ENCODE measurements at regions not wholly inside any gene's neighbourhood (a gene's known extent, or its start where the extent isn't known, plus 50 kb on each side); places are given as distances from the start of the nearest gene placed in this dataset.
A peak's percentile ranks its signal among the peaks of the same experiment; 100 is the strongest.

DNA sequence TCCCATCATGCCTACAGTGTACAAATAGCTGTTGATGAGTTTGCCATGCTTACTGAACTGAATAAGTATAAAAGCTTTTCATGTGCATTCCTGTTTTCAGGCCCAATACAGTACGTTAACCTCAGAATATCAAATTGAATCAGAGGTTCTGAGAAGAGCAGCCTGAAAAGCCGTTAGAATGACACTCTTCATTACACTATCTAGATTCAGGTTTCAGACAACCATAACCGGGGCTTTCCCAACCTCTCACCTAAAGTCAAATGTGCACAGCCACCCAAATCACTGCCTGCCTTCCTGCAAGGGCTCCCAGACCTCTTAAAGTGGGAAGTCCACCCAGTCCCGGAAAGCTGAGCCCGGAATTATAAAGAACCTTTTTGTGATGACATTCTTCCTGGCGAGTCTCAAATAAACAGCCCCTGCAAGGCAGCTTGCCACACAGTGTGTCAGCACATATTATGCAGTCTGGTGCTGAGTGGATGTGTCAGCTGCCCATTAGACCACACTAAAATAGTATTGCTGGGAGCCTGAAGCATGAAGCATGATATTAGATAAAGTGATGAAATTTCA lies 245.8 kb downstream of the TLE4 start:
- Histone ChIP-seq H3K36me3 (ENCODE audit: control insufficient read depth, low read depth, low read length) (no peaks in the 10 kb centered on the region), H3K27me3 (ENCODE audit: control insufficient read depth, insufficient read depth, low read length) (no peaks in the 10 kb centered on the region), H3K9ac (ENCODE audit: low read length) (peak overlapping the region; percentile 5), H3K4me3 (ENCODE audit: low read length) (no peak overlapping the region), H3K9me3 (ENCODE audit: control insufficient read depth, low read depth, low read length) (no peaks in the 10 kb centered on the region), H3K27ac (ENCODE audit: low read length) (no peak overlapping the region), H3K4me1 (ENCODE audit: control insufficient read depth, low read depth, low read length) (peaks cover 32% of the 10 kb centered on the region)

DNA sequence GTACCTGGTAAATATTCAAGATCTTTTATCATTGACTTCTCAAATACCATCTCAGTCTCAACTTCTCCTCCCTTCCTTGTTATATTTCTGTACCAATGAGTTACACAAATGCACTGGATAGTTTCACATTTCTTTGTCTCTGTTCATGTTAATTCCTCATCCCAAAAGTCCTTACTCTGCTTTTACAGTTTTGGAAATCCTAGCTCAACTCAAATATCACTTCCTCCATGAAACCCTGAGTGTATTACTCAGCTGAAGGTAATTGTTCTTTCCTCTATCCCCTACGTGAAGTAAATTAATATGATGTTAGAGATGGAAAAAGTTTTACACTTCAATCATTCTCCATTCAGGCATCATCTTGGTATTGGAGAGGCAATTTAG lies 241.5 kb downstream of the TLE4 start:
- Histone ChIP-seq H3K4me1 (ENCODE audit: control insufficient read depth, low read depth, low read length) (peaks cover 34% of the 10 kb centered on the region), H3K27ac (ENCODE audit: low read length) (no peak overlapping the region), H3K36me3 (ENCODE audit: control insufficient read depth, low read depth, low read length) (no peaks in the 10 kb centered on the region), H3K4me3 (ENCODE audit: low read length) (no peak overlapping the region), H3K9me3 (ENCODE audit: control insufficient read depth, low read depth, low read length) (no peaks in the 10 kb centered on the region), H3K9ac (ENCODE audit: low read length) (no peak overlapping the region), H3K27me3 (ENCODE audit: control insufficient read depth, insufficient read depth, low read length) (no peaks in the 10 kb centered on the region)

DNA sequence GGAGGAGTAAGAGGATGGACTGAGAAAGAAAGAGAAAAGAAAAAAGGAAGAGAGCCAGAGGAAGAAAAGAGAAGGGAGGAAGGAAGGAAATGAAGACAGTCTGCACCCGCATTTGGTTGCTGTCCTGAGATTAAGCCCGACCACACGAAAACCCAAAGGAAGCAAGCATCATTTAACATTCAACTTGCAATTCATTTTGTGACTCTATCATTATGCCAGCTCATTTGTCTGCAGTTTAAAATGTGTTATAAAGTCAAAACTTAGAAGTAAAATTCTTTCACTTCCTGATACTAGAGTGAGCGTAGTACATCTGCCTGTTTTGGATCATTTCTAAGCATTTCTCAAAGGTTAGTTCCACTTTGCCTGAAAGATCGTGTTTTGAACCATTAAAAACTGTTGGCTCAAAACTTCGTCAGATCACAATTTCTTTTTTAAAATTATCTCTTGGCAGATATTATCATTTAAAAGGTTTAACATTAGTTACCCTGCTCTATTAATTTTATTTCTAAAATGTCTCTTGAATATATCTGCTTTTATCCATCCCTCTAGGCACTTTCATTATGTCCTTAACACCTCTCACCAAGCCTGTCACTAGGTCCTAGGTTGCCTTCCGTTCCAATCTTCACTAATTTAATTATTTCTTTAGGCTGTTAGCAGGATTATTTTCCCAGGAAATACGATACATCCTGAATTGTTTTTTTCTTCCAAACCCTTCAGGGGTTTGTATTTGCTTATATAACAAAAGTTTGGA lies 240.9 kb downstream of the TLE4 start:
- peaks cover 28% of the 10 kb centered on the region for H3K4me1 ChIP-seq (ENCODE audit: control insufficient read depth, low read depth, low read length)
- no peaks in the 10 kb centered on the region for H3K27me3 ChIP-seq (ENCODE audit: control insufficient read depth, insufficient read depth, low read length)
- no peak overlapping the region for H3K4me3 ChIP-seq (ENCODE audit: low read length)
- no peak overlapping the region for H3K27ac ChIP-seq (ENCODE audit: low read length)
- no peak overlapping the region for H3K9ac ChIP-seq (ENCODE audit: low read length)
- H3K36me3 ChIP-seq (ENCODE audit: control insufficient read depth, low read depth, low read length) = no peaks in the 10 kb centered on the region
- H3K9me3 ChIP-seq (ENCODE audit: control insufficient read depth, low read depth, low read length) = no peaks in the 10 kb centered on the region

DNA sequence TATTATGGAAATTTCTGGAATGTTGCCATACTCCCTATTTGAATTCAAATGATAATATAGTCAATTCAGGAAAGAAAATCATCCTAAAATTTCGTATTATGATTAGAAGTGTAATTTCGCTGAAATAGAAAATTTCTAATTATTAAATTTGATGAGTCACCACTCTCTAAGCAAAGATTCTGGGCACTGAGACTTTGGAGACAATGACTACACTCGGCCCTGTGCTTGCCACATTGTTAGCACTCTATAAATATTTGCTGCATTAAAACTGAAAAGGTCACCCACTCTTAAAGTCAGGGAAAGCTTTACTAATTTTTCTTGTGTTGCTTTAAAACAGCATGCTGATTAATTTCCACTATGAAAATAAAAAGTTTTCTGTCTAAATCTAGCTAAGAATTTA lies 240.3 kb downstream of the TLE4 start:
- no peaks in the 10 kb centered on the region for H3K9me3 ChIP-seq (ENCODE audit: control insufficient read depth, low read depth, low read length)
- no peak overlapping the region for H3K4me3 ChIP-seq (ENCODE audit: low read length)
- H3K9ac ChIP-seq (ENCODE audit: low read length) = no peak overlapping the region
- peaks cover 22% of the 10 kb centered on the region for H3K4me1 ChIP-seq (ENCODE audit: control insufficient read depth, low read depth, low read length)
- no peak overlapping the region for H3K27ac ChIP-seq (ENCODE audit: low read length)
- no peaks in the 10 kb centered on the region for H3K36me3 ChIP-seq (ENCODE audit: control insufficient read depth, low read depth, low read length)
- no peaks in the 10 kb centered on the region for H3K27me3 ChIP-seq (ENCODE audit: control insufficient read depth, insufficient read depth, low read length)

DNA sequence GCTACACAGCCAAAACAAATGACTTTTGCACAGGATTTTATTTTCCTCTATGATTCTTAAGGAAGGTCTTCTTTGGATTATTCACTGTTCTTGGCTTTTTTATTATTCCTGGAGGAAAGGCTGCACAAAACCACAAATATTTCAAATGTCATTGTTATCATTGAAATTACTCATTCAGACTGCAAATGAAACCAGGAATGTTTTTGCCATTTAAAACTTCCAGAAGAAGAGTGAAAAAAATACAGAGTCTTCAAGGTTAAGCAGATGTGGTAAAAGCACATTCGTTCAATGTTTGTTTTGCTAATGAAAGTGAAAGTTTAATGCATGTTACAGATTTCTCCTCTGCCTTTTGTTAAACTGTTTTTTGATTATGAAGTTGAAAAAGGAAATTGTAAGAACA lies 238.2 kb downstream of the TLE4 start:
- H3K36me3 ChIP-seq (ENCODE audit: control insufficient read depth, low read depth, low read length) = no peaks in the 10 kb centered on the region
- H3K27ac ChIP-seq (ENCODE audit: low read length) = no peak overlapping the region
- no peaks in the 10 kb centered on the region for H3K9me3 ChIP-seq (ENCODE audit: control insufficient read depth, low read depth, low read length)
- no peak overlapping the region for H3K4me3 ChIP-seq (ENCODE audit: low read length)
- H3K27me3 ChIP-seq (ENCODE audit: control insufficient read depth, insufficient read depth, low read length) = no peaks in the 10 kb centered on the region
- H3K9ac ChIP-seq (ENCODE audit: low read length) = no peak overlapping the region
- H3K4me1 ChIP-seq (ENCODE audit: control insufficient read depth, low read depth, low read length) = peaks cover 12% of the 10 kb centered on the region

DNA sequence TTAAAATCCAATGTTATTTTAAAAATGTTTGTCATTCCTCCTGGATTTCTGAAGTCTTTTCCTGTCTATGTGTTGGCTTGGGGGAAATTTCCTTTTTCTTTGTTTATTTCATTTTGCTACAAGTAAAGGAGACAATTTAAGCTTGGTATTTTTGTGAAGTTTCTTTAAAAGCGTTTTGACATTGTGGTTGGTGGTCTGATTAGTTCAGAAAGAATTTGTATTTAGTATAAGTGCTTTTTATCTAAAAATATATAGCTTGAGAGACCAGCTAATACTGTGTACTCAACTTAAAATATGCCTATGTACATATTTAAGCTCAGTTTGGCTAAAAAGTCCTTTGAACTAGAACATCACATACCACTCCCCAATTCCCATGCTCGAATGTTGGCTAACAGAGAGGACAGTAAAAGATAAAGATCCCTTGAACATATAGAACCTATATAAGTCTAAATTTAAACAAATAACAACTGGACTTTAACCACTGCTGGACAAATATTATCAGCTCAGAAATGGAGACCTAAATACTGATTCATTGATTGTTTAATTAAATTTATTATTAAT lies 237.6 kb downstream of the TLE4 start:
- Histone ChIP-seq H3K36me3 (ENCODE audit: control insufficient read depth, low read depth, low read length) (no peaks in the 10 kb centered on the region), H3K27me3 (ENCODE audit: control insufficient read depth, insufficient read depth, low read length) (no peaks in the 10 kb centered on the region), H3K9me3 (ENCODE audit: control insufficient read depth, low read depth, low read length) (no peaks in the 10 kb centered on the region), H3K4me1 (ENCODE audit: control insufficient read depth, low read depth, low read length) (peaks cover 12% of the 10 kb centered on the region), H3K27ac (ENCODE audit: low read length) (no peak overlapping the region), H3K9ac (ENCODE audit: low read length) (no peak overlapping the region), H3K4me3 (ENCODE audit: low read length) (no peak overlapping the region)

DNA sequence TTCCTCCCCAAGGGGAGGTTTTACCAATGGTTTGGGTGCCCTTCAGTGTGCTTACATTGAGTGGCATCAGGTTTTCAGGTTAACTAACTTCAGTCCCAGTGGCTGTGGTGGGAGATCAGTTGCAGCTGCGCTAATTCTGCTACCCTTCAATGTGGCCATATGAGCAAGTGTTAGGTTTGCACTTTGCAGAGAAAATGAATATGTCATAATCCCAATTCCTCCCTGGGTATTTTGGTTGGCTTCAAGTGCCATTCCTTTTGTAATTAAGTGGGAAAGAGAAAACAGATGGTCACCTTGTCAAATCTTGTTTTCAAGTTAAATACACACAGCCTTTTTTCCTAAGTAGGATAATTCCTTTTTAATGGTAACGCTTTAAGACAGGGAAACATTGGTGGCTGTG lies 236.2 kb downstream of the TLE4 start:
- H3K27ac ChIP-seq (ENCODE audit: low read length) = no peak overlapping the region
- no peak overlapping the region for H3K9ac ChIP-seq (ENCODE audit: low read length)
- peaks cover 12% of the 10 kb centered on the region for H3K4me1 ChIP-seq (ENCODE audit: control insufficient read depth, low read depth, low read length)
- H3K4me3 ChIP-seq (ENCODE audit: low read length) = no peak overlapping the region
- no peaks in the 10 kb centered on the region for H3K27me3 ChIP-seq (ENCODE audit: control insufficient read depth, insufficient read depth, low read length)
- H3K9me3 ChIP-seq (ENCODE audit: control insufficient read depth, low read depth, low read length) = no peaks in the 10 kb centered on the region
- H3K36me3 ChIP-seq (ENCODE audit: control insufficient read depth, low read depth, low read length) = no peaks in the 10 kb centered on the region

DNA sequence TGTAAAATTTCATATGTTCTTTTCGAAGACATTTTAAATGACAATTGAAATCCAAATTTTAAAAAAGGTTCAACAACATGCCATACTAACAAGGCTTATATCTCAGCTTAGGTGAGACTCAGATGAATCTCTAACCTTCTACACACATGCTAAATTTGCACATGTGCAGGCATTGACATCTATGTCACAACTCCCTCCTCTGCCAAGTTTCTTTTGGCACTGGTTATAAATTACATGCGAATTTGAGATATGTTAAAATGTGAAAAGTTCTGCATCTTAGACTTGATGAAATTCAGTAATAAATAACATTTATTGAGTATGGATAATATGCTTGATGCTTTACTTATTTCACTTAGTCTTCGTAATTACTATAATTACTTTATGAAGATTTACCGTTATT lies 234.3 kb downstream of the TLE4 start:
- Histone ChIP-seq H3K27ac (ENCODE audit: low read length) (no peak overlapping the region), H3K36me3 (ENCODE audit: control insufficient read depth, low read depth, low read length) (no peaks in the 10 kb centered on the region), H3K4me3 (ENCODE audit: low read length) (no peak overlapping the region), H3K9me3 (ENCODE audit: control insufficient read depth, low read depth, low read length) (no peaks in the 10 kb centered on the region), H3K9ac (ENCODE audit: low read length) (no peak overlapping the region), H3K27me3 (ENCODE audit: control insufficient read depth, insufficient read depth, low read length) (no peaks in the 10 kb centered on the region), H3K4me1 (ENCODE audit: control insufficient read depth, low read depth, low read length) (no peaks in the 10 kb centered on the region)

DNA sequence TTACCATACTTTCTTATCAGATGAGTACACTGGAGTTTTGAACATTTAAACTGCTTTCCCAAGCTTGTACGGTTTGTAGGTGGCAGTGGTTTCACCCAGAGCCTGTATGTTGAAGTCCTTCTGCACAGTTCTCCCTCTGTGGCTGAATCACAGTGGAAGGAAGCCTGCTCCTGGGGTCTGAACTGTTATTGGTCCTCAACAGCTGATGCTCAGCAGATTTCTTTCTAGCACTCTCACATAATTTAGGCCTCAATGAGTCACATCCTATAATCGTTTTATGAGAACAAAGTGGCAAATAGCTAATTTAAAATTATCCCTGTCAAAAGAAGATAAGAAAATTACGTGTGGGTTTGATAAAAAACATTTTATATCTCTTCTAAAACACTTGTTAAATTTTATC lies 229.7 kb downstream of the TLE4 start:
- H3K9me3 ChIP-seq (ENCODE audit: control insufficient read depth, low read depth, low read length) = no peaks in the 10 kb centered on the region
- H3K4me3 ChIP-seq (ENCODE audit: low read length) = no peak overlapping the region
- no peaks in the 10 kb centered on the region for H3K27me3 ChIP-seq (ENCODE audit: control insufficient read depth, insufficient read depth, low read length)
- H3K27ac ChIP-seq (ENCODE audit: low read length) = no peak overlapping the region
- H3K4me1 ChIP-seq (ENCODE audit: control insufficient read depth, low read depth, low read length) = no peaks in the 10 kb centered on the region
- no peaks in the 10 kb centered on the region for H3K36me3 ChIP-seq (ENCODE audit: control insufficient read depth, low read depth, low read length)
- H3K9ac ChIP-seq (ENCODE audit: low read length) = no peak overlapping the region

DNA sequence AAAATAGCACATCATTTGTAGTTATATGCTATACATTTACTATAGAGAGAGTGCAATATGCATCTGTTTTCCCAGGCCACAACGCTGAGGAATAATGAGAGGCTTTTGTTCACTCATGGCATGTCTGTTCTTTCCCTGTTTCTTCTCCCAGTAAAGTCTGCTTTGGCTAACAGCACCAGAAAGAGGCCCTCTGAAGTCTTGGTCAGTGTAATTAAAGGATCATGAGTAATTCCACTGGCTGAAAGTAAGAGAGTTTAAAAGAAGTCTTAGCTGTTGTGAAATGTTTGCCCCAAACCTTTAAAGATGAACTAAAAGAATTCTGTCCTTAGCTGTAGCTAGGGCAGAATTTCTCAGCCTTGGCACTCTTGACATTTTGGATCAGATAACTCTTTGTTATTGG lies 228.8 kb downstream of the TLE4 start:
- Histone ChIP-seq H3K9ac (ENCODE audit: low read length) (no peak overlapping the region), H3K4me1 (ENCODE audit: control insufficient read depth, low read depth, low read length) (no peaks in the 10 kb centered on the region), H3K4me3 (ENCODE audit: low read length) (no peak overlapping the region), H3K36me3 (ENCODE audit: control insufficient read depth, low read depth, low read length) (no peaks in the 10 kb centered on the region), H3K9me3 (ENCODE audit: control insufficient read depth, low read depth, low read length) (no peaks in the 10 kb centered on the region), H3K27ac (ENCODE audit: low read length) (no peak overlapping the region), H3K27me3 (ENCODE audit: control insufficient read depth, insufficient read depth, low read length) (no peaks in the 10 kb centered on the region)

DNA sequence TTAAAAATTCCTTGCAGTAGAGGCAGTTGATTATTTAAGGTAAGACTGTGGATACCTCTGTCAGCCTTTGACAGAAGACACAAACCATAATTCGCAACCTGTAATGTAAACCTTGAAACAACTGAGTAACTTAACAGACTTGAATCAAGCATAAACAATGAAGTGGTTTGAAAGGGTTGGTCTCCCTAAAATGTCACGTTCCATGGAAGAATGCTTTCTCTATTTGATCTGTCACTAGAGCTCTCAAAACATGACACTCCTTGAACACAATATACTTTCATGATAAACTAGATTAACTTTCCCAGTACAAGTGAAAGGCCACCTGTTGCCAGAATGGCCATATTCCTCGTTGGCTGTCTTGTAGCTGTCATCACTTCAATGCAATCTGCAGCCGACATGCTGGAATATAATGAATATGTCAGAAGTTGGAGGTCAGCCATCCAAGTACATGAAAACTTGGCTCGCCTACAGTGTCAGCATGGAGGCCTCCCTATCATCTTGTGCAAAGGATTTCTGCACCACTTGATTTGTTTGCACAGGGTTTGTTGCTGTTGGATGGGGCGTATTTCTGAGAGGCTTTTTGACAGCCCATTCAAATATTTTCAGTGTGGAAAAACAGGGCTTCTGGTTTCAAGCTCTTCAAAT lies 228.0 kb downstream of the TLE4 start:
- H3K27me3 ChIP-seq (ENCODE audit: control insufficient read depth, insufficient read depth, low read length) = no peaks in the 10 kb centered on the region
- no peak overlapping the region for H3K27ac ChIP-seq (ENCODE audit: low read length)
- no peaks in the 10 kb centered on the region for H3K9me3 ChIP-seq (ENCODE audit: control insufficient read depth, low read depth, low read length)
- no peak overlapping the region for H3K9ac ChIP-seq (ENCODE audit: low read length)
- no peaks in the 10 kb centered on the region for H3K36me3 ChIP-seq (ENCODE audit: control insufficient read depth, low read depth, low read length)
- H3K4me3 ChIP-seq (ENCODE audit: low read length) = no peak overlapping the region
- no peaks in the 10 kb centered on the region for H3K4me1 ChIP-seq (ENCODE audit: control insufficient read depth, low read depth, low read length)

Data from iPS-18a (cell line).